LNCAP (cell line): ENCODE measurements at regions not wholly inside any gene's neighbourhood (a gene's known extent, or its start where the extent isn't known, plus 50 kb on each side); places are given as distances from the start of the nearest gene placed in this dataset.

Source experiments
- CTCF ChIP-seq: fragments of 450-650 bp; IDR thresholded peaks from 2 replicates; pipeline ENCODE4 v1.5.1; 2017; ENCODE audit warnings: mild to moderate bottlenecking

DNA sequence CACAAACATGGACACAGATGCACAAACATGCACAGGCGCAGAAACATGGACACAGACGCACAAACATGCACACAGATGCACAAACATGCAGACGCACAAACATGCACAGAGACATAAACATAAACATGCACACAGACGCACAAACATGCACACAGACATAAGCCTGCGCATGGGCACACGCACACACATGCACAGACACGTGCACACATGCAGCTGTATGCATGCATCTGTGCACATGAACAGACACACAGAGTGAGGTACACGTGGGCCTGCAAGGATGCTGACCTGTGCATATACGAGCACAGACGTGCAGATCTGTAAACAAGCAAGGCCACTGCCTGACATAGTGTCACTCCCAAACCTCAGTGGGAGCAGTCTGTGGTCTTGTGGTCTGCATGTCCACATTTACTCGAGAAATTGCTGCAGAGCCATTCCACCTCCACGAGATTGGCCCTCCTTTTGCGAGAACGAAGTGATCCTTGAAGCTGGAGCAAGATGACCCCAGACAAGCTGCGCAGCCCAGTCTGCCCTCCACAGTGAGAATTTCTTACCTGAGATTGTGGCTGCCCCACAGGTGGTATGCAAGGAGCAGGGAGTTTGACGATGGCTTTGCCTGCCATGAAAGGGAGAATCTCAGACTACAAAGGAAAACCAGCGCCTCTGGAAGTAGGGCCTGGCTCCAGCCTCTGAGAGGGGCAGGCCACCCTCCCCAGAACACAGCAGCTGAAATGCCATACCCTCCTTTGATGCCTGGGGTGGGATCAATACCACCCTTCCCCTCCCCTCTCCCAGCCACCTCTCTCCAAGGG lies 299.9 kb downstream of the BRD1 start:
- no peak for TF ChIP-seq CTCF

DNA sequence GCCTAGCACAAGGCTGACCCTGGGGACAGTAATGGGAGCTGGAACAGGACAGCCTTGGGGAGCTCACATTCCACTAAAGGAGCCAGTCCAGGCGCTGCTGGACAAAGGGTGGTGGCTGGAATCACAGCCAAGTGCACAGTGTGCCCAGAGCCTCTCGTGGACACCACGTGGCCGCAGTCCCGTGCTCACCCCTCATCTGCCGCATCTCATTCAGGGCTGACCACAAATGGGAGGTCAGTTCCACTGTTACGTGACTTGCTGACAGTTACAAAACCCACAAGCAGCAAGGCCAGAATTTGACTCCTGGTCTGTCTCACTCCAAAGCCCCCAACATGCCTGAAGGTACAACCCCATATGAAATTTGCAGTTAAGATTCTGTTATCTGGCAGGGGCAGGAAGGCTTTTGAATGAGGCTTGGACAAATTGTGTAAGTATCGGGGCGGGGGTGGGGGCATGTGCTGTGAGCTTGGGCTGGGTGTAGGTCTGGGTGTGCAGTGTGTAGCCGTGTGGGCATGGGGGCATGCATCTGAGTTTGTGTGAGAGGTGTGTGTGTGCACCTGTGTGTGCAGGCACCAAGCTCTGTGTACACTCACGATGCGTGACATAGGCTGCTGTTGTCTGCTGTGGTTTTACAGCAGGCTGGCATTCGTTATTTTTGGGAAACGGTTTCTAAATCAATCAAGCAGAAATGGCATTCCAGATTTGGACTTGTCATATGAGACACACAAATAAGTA lies 301.7 kb downstream of the BRD1 start:
- TF ChIP-seq CTCF, result no peak

DNA sequence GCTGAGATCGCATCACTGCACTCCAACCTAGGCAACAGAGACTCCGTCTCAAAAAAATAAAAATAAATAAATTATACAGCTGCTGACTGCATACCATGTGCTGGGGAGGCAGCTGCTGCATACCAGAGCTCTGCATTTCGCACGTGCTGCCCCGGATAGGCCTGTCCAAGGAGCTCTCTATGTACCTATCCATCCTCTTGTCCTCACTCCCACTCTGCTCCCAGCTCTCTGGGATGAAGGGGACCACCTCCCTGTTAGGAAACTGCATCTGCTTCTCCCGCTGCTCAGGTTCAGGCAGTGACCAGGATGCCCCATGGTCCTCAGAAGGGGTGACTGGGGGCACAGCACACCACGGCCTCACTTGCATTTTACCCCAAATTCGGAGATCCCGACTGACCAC lies 302.3 kb downstream of the BRD1 start:
- TF ChIP-seq CTCF, result no peak

DNA sequence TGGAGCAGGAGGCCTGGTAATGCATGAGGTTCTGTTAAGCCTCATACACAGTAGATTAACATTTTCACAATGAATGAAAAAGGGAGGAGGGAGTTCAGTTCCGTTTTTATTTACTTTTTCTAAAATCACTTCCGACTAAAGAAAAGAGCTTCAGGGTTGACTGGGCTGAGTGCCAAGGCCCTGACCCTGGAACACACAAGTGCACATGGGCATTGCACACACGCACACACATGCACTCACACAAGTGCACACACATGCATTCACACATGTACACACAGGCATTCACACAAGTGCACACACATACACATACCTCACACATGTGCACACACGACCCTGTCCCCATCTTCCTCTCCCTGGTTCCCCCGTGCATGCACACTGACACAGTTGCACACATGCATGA lies 303.3 kb downstream of the BRD1 start:
- TF ChIP-seq CTCF, result no peak

- no peak for TF ChIP-seq CTCF
Observed at GRCh38 chr22:49523374-49524008, 304.2 kb downstream of the BRD1 start.

- TF ChIP-seq CTCF, result no peak
Observed at GRCh38 chr22:49522582-49523373, 304.9 kb downstream of the BRD1 start.

- no peak for TF ChIP-seq CTCF
Observed at GRCh38 chr22:49521787-49522224, 305.9 kb downstream of the BRD1 start.
